IMR-90 (cell line): ENCODE measurements at regions not wholly inside any gene's neighbourhood (a gene's known extent, or its start where the extent isn't known, plus 50 kb on each side); places are given as distances from the start of the nearest gene placed in this dataset.
A peak's percentile ranks its signal among the peaks of the same experiment; 100 is the strongest.

Experiments used
- ATAC-seq: fragments of 200-7000 bp; cut with Tn5 transposase; 2 replicates; pipeline ENCODE4 v1.9.1; 2020; ENCODE audit warnings: low read depth, mild to moderate bottlenecking, moderate library complexity
- BruUV-seq: library from RNA; stranded (reverse); fragments of 400-500 nt; replicated peaks from 2 replicates; lab custom pipeline; 2021; lab: Mats Ljungman, UMichigan
- CTCF ChIA-PET: fragments of 300-600 bp; formaldehyde crosslinking; extraction: SDS; loops from one replicate; lab custom pipeline; 2021; ENCODE audit warnings: antibody characterized with exemption; lab: Yijun Ruan, JAX
- POLR2A ChIA-PET: fragments of 300-600 bp; sonication (Branson Sonifier 250); formaldehyde crosslinking; loops from one replicate; lab custom pipeline; 2022; ENCODE audit warnings: antibody characterized with exemption; ENCODE audit not compliant: unreplicated experiment; lab: Charles Lee
- DNase-seq: peaks from one replicate; pipeline ENCODE4 v3.0.0; 2013
- H2AFZ ChIP-seq: replicated peaks from 2 replicates; pipeline ENCODE3; 2013; ENCODE audit warnings: low read length, mild to moderate bottlenecking; ENCODE audit not compliant: poor library complexity
- H2AK5ac ChIP-seq: 2 replicates; pipeline ENCODE4 v1.6.1; 2013; ENCODE audit warnings: low read depth, low read length, inconsistent platforms
- H2AK9ac ChIP-seq: replicated peaks from 2 replicates; pipeline ENCODE3; 2013; ENCODE audit warnings: mild to moderate bottlenecking, low read depth, low read length, moderate library complexity; ENCODE audit not compliant: poor library complexity
- H2BK120ac ChIP-seq: 2 replicates; pipeline ENCODE4 v1.6.1; 2013; ENCODE audit warnings: low read depth, low read length, inconsistent platforms
- H2BK15ac ChIP-seq: 3 replicates; pipeline ENCODE4 v1.6.1; 2013; ENCODE audit warnings: low read depth, low read length, inconsistent platforms
- H2BK20ac ChIP-seq: 2 replicates; pipeline ENCODE4 v1.6.1; 2013; ENCODE audit warnings: low read depth, mild to moderate bottlenecking, inconsistent platforms, low read length, moderate library complexity
- H2BK5ac ChIP-seq: 2 replicates; pipeline ENCODE4 v1.6.1; 2013; ENCODE audit warnings: mild to moderate bottlenecking, low read depth, low read length, inconsistent platforms; ENCODE audit not compliant: poor library complexity, severe bottlenecking
- H3K14ac ChIP-seq: replicated peaks from 2 replicates; pipeline ENCODE4 v1.6.1; 2013; ENCODE audit warnings: low read depth, low read length, inconsistent platforms
- H3K18ac ChIP-seq: 2 replicates; pipeline ENCODE4 v1.6.1; 2013; ENCODE audit warnings: low read depth, low read length, control low read depth
- H3K23ac ChIP-seq: 2 replicates; pipeline ENCODE4 v1.6.1; 2013; ENCODE audit warnings: low read depth, low read length, inconsistent platforms
- H3K27ac ChIP-seq: 2 replicates; pipeline ENCODE4 v1.5.1; 2013; ENCODE audit warnings: mild to moderate bottlenecking, control low read depth, low read length; ENCODE audit not compliant: insufficient read depth
- H3K27me3 ChIP-seq: 2 replicates; pipeline ENCODE4 v1.6.1; 2013; ENCODE audit warnings: low read length; ENCODE audit not compliant: control insufficient read depth, insufficient read depth
- H3K36me3 ChIP-seq: 2 replicates; pipeline ENCODE4 v1.6.1; 2013; ENCODE audit warnings: low read length, mixed read lengths; ENCODE audit not compliant: control insufficient read depth, insufficient read depth
- H3K4ac ChIP-seq: 2 replicates; pipeline ENCODE4 v1.6.1; 2013; ENCODE audit warnings: low read depth, low read length, inconsistent platforms
- H3K4me1 ChIP-seq: 2 replicates; pipeline ENCODE4 v1.6.1; 2013; ENCODE audit warnings: low read length, mixed read lengths; ENCODE audit not compliant: control insufficient read depth, insufficient read depth
- H3K4me2 ChIP-seq: 2 replicates; pipeline ENCODE4 v1.6.1; 2013; ENCODE audit warnings: low read depth, mild to moderate bottlenecking, control low read depth, low read length, moderate library complexity
- H3K4me3 ChIP-seq: 2 replicates; pipeline ENCODE4 v1.5.1; 2013; ENCODE audit warnings: low read depth, mild to moderate bottlenecking, control low read depth, low read length, moderate library complexity; ENCODE audit not compliant: insufficient read depth
- H3K56ac ChIP-seq: 2 replicates; pipeline ENCODE4 v1.6.1; 2013; ENCODE audit warnings: low read length, inconsistent platforms; ENCODE audit not compliant: insufficient read depth; ENCODE audit errors: extremely low read depth
- H3K79me1 ChIP-seq, 2 experiments: 2 replicates each; pipeline ENCODE4 v1.6.1; 2013; ENCODE audit warnings: low read length in 2 of 2, inconsistent platforms in 1 of 2, low read depth in 1 of 2
- H3K9ac ChIP-seq: 2 replicates; pipeline ENCODE4 v1.6.1; 2013; ENCODE audit warnings: low read depth, low read length, control low read depth
- H3K9me1 ChIP-seq: 2 replicates; pipeline ENCODE4 v1.6.1; 2013; ENCODE audit warnings: low read length, inconsistent platforms; ENCODE audit not compliant: insufficient read depth
- H3K9me3 ChIP-seq: 2 replicates; pipeline ENCODE4 v1.6.1; 2013; ENCODE audit warnings: low read length; ENCODE audit not compliant: control insufficient read depth, insufficient read depth
- H4K20me1 ChIP-seq: 2 replicates; pipeline ENCODE4 v1.6.1; 2013; ENCODE audit warnings: low read length, inconsistent platforms; ENCODE audit not compliant: insufficient read depth
- H4K5ac ChIP-seq: 2 replicates; pipeline ENCODE4 v1.6.1; 2013; ENCODE audit warnings: mild to moderate bottlenecking, low read depth, low read length, control low read depth
- H4K8ac ChIP-seq, 2 experiments: 2 replicates each; pipeline ENCODE4 v1.6.1; 2013; ENCODE audit warnings: low read depth in 2 of 2, low read length in 2 of 2, control low read depth in 1 of 2, inconsistent platforms in 1 of 2
- H4K91ac ChIP-seq: 2 replicates; pipeline ENCODE4 v1.6.1; 2013; ENCODE audit warnings: low read depth, low read length, inconsistent platforms; ENCODE audit not compliant: insufficient read depth
- CEBPB ChIP-seq: IDR thresholded peaks from 2 replicates; pipeline ENCODE4 v1.6.1; 2012; ENCODE audit warnings: low read depth, low read length, improper control_type of control experiment
- MAFK ChIP-seq: IDR thresholded peaks from 2 replicates; pipeline ENCODE4 v1.6.1; 2012; ENCODE audit warnings: low read depth, low read length, improper control_type of control experiment
- MAZ ChIP-seq: IDR thresholded peaks from 2 replicates; pipeline ENCODE4 v1.6.1; 2012; ENCODE audit warnings: low read depth, mild to moderate bottlenecking, low read length, improper control_type of control experiment, moderate library complexity, borderline replicate concordance
- MXI1 ChIP-seq: IDR thresholded peaks from 2 replicates; pipeline ENCODE4 v1.6.1; 2012; ENCODE audit warnings: low read depth, mild to moderate bottlenecking, low read length, moderate library complexity, borderline replicate concordance
- RCOR1 ChIP-seq: IDR thresholded peaks from 2 replicates; pipeline ENCODE4 v1.6.1; 2012; ENCODE audit warnings: mild to moderate bottlenecking, low read length, improper control_type of control experiment; ENCODE audit not compliant: insufficient replicate concordance
- RFX5 ChIP-seq: IDR thresholded peaks from 2 replicates; pipeline ENCODE4 v1.8.0; 2012; ENCODE audit warnings: low read depth, mild to moderate bottlenecking, low read length, moderate library complexity
- SMC3 ChIP-seq: fragments of 150-350 bp; IDR thresholded peaks from 2 replicates; pipeline ENCODE4 v1.6.1; 2016; ENCODE audit warnings: low read depth, mild to moderate bottlenecking, antibody characterized with exemption, low read length, moderate library complexity
- WGBS, 2 experiments: methylation state at CpG; one replicate each; pipeline versions ENCODE4 v1.1.5 to v1.1.7; 2013; ENCODE audit warnings: missing lambda C conversion rate in 2 of 2; ENCODE audit not compliant: insufficient read length in 1 of 2; ENCODE audit errors: extremely low coverage in 2 of 2; 5-methylcytosine and 5-hydroxymethylcytosine counted together
- dilution Hi-C: fragments of 300-500 bp; cut with HindIII; formaldehyde crosslinking; loops from one replicate; pipeline ENCODE4 v1.14.3; 2018; ENCODE audit warnings: low sequenced_read_pairs; ENCODE audit not compliant: unreplicated experiment
- in situ Hi-C: fragments of 300-500 bp; cut with MboI; formaldehyde crosslinking; loops from 3 replicates; pipeline ENCODE4 v1.14.3; 2019; ENCODE audit warnings: low sequenced_read_pairs, inconsistent platforms, mixed read lengths
- intact Hi-C: fragments of 100-400 bp; cut with micrococcal nuclease; formaldehyde crosslinking; loops from 2 replicates; pipeline ENCODE4 v1.10.0; 2022
- TF ChIP-seq, protein P1 (sequence below): conservative IDR thresholded peaks from 2 replicates; pipeline ENCODE4 v1.5.1; 2012; ENCODE audit warnings: mild to moderate bottlenecking, low read depth, low read length, improper control_type of control experiment

DNA sequence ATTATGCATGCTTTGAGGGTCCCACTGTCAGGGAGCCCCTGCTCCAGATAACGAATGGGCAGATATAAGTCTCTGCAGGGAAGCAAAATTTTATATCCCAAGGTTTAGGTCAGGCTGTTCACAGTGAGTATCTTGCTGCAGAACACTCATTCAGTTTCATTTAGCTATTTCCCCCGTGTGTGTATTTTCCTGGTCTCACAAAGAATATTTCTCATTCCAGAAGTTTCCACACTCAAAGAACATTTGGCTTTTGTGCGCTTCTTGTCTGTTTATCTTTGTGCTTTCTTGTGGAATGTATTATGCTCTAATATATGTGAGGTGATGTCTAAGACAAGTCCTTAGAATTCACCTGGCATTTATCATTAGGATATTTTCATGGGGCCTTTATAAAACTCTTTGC is 140.4 kb upstream of the MMADHC start:
- intact Hi-C loops = no loop called here
- no TSS peak for BruUV-seq
- dilution Hi-C loops = no loop called here
- H4K5ac ChIP-seq = no peak overlapping the region
- no peaks in the 10 kb centered on the region for H3K79me1 ChIP-seq
- H3K4ac ChIP-seq = peak overlapping the region; percentile 2; the same call in 1 of the 2 replicates
- H2AFZ ChIP-seq = no peak overlapping the region
- H3K56ac ChIP-seq = no peak overlapping the region
- in situ Hi-C loops = loop anchor here (25.0 kb wide), 1 partner anchor 734 kb away; no protein-coding TSS in a partner anchor
- H3K18ac ChIP-seq = no peak overlapping the region
- no peak overlapping the region for H4K8ac ChIP-seq
- peak; percentile 75 for ATAC-seq
- H2AK5ac ChIP-seq = no peak overlapping the region
- no peak overlapping the region for H4K91ac ChIP-seq
- H3K9me1 ChIP-seq = peaks cover 4% of the 10 kb centered on the region; the same call in 1 of the 2 replicates
- no peaks in the 10 kb centered on the region for H3K36me3 ChIP-seq
- 100% methylated on average over 1 of the region's 3 CpGs; no CpG with 5 or more reads in 1 of the 2 experiments for WGBS, 2 experiments
- TF ChIP-seq RFX5 = no peak
- TF ChIP-seq MAFK = no peak
- TF ChIP-seq MAZ = no peak
- no peak for TF ChIP-seq MXI1
- TF ChIP-seq RCOR1 = no peak
- TF ChIP-seq, protein P1, sequence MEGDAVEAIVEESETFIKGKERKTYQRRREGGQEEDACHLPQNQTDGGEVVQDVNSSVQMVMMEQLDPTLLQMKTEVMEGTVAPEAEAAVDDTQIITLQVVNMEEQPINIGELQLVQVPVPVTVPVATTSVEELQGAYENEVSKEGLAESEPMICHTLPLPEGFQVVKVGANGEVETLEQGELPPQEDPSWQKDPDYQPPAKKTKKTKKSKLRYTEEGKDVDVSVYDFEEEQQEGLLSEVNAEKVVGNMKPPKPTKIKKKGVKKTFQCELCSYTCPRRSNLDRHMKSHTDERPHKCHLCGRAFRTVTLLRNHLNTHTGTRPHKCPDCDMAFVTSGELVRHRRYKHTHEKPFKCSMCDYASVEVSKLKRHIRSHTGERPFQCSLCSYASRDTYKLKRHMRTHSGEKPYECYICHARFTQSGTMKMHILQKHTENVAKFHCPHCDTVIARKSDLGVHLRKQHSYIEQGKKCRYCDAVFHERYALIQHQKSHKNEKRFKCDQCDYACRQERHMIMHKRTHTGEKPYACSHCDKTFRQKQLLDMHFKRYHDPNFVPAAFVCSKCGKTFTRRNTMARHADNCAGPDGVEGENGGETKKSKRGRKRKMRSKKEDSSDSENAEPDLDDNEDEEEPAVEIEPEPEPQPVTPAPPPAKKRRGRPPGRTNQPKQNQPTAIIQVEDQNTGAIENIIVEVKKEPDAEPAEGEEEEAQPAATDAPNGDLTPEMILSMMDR = no peak
- TF ChIP-seq CEBPB = no peak
- no peak for TF ChIP-seq SMC3
- H3K9ac ChIP-seq = no peak overlapping the region
- no peaks in the 10 kb centered on the region for H3K9me3 ChIP-seq
- H3K27ac ChIP-seq = no peak overlapping the region
- H2BK5ac ChIP-seq = no peak overlapping the region
- no peaks in the 10 kb centered on the region for H4K20me1 ChIP-seq
- no peak overlapping the region for H3K23ac ChIP-seq
- ChIA-PET POLR2A (no interaction called here), CTCF (no interaction called here)
- H3K14ac ChIP-seq = 0 out of 2 replicates have a peak overlapping the region, but pooled peaks have one; percentile 14
- H2BK20ac ChIP-seq = no peak overlapping the region
- H2BK120ac ChIP-seq = no peak overlapping the region
- no peak overlapping the region for H3K4me3 ChIP-seq
- H2AK9ac ChIP-seq = no peak overlapping the region
- peaks cover 12% of the 10 kb centered on the region for H3K4me1 ChIP-seq
- peak; percentile 34 for DNase-seq
- peak overlapping the region; percentile 55 for H3K4me2 ChIP-seq
- no peak overlapping the region for H2BK15ac ChIP-seq
- H3K27me3 ChIP-seq = no peaks in the 10 kb centered on the region
